Immature natural killer cell (primary cell): ENCODE measurements at regions not wholly inside any gene's neighbourhood (a gene's known extent, or its start where the extent isn't known, plus 50 kb on each side); places are given as distances from the start of the nearest gene placed in this dataset.

ENCODE experiments used
- DNase-seq, 3 donors: peaks; one replicate each; pipeline ENCODE4 v3.0.0; 2022; ENCODE audit warnings: mixed read lengths in 1 of 3
- H3K27ac Mint-ChIP-seq, 6 donors: one replicate each; pipeline ENCODE4 v1.8.0; 2020; ENCODE audit warnings: mixed read lengths in 6 of 6, mild to moderate bottlenecking in 5 of 6, inconsistent platforms in 4 of 6, moderate library complexity in 3 of 6
- H3K27me3 Mint-ChIP-seq, 3 donors: one replicate each; pipeline ENCODE4 v1.8.0; 2020 to 2021; ENCODE audit warnings: low read depth in 3 of 3, mild to moderate bottlenecking in 3 of 3, mixed read lengths in 3 of 3, moderate library complexity in 3 of 3, inconsistent platforms in 1 of 3
- H3K36me3 Mint-ChIP-seq, 3 donors: one replicate each; pipeline ENCODE4 v1.8.0; 2020; ENCODE audit warnings: mixed read lengths in 3 of 3, inconsistent platforms in 2 of 3, mild to moderate bottlenecking in 2 of 3
- H3K4me1 Mint-ChIP-seq, 2 donors: one replicate each; pipeline ENCODE4 v1.8.0; 2020; ENCODE audit warnings: inconsistent platforms in 2 of 2, mild to moderate bottlenecking in 2 of 2, mixed read lengths in 2 of 2, moderate library complexity in 1 of 2
- H3K4me3 Mint-ChIP-seq, 5 donors: one replicate each; pipeline ENCODE4 v1.8.0; 2020; ENCODE audit warnings: mild to moderate bottlenecking in 5 of 5, mixed read lengths in 5 of 5, inconsistent platforms in 3 of 5, moderate library complexity in 3 of 5
- H3K9me3 Mint-ChIP-seq, 6 donors: one replicate each; pipeline ENCODE4 v1.8.0; 2020; ENCODE audit warnings: mild to moderate bottlenecking in 6 of 6, mixed read lengths in 6 of 6, inconsistent platforms in 4 of 6, moderate library complexity in 3 of 6

- DNase-seq: no peak
- H3K4me1 Mint-ChIP-seq: no peaks in the 10 kb centered on the region
- H3K9me3 Mint-ChIP-seq: peaks cover 3 to 38% (median 8%) of the 10 kb centered on the region in 6 donors
- H3K36me3 Mint-ChIP-seq: no peaks in the 10 kb centered on the region
- H3K4me3 Mint-ChIP-seq: no peak overlapping the region
- no peak overlapping the region for H3K27ac Mint-ChIP-seq
- H3K27me3 Mint-ChIP-seq: no peaks in the 10 kb centered on the region
Observed at GRCh38 chr3:76652524-76652923, 387.4 kb upstream of the ROBO2 start.

GRCh38 chr3:76653640-76654251, 386.2 kb upstream of the ROBO2 start:
- H3K36me3 Mint-ChIP-seq: no peaks in the 10 kb centered on the region
- no peaks in the 10 kb centered on the region for H3K4me1 Mint-ChIP-seq
- no peak for DNase-seq
- H3K9me3 Mint-ChIP-seq: peaks cover 2 to 40% (median 7%) of the 10 kb centered on the region in 6 donors
- H3K4me3 Mint-ChIP-seq: no peak overlapping the region
- H3K27ac Mint-ChIP-seq: no peak overlapping the region
- H3K27me3 Mint-ChIP-seq: no peaks in the 10 kb centered on the region

- no peak overlapping the region for H3K27ac Mint-ChIP-seq
- no peaks in the 10 kb centered on the region for H3K27me3 Mint-ChIP-seq
- H3K4me1 Mint-ChIP-seq: no peaks in the 10 kb centered on the region
- H3K4me3 Mint-ChIP-seq: no peak overlapping the region
- peaks cover 0 to 38% (median 6%) of the 10 kb centered on the region in 6 donors for H3K9me3 Mint-ChIP-seq
- DNase-seq: no peak
- no peaks in the 10 kb centered on the region for H3K36me3 Mint-ChIP-seq
Observed at GRCh38 chr3:76656531-76657070, 383.3 kb upstream of the ROBO2 start.

- Mint-ChIP-seq H3K27me3 (peaks cover 0 to 2% (median 0%) of the 10 kb centered on the region in 3 donors), H3K27ac (no peak overlapping the region), H3K9me3 (peaks cover 2 to 43% (median 9%) of the 10 kb centered on the region in 6 donors), H3K36me3 (no peaks in the 10 kb centered on the region), H3K4me3 (no peak overlapping the region), H3K4me1 (no peaks in the 10 kb centered on the region)
- no peak for DNase-seq
Observed at GRCh38 chr3:76657909-76658308, 382.0 kb upstream of the ROBO2 start.

GRCh38 chr3:76661527-76662250, 378.2 kb upstream of the ROBO2 start:
- no peak overlapping the region for H3K4me3 Mint-ChIP-seq
- no peak overlapping the region for H3K27ac Mint-ChIP-seq
- no peaks in the 10 kb centered on the region for H3K36me3 Mint-ChIP-seq
- no peak for DNase-seq
- peaks cover 1 to 49% (median 10%) of the 10 kb centered on the region in 6 donors for H3K9me3 Mint-ChIP-seq
- peaks cover 0 to 2% (median 0%) of the 10 kb centered on the region in 3 donors for H3K27me3 Mint-ChIP-seq
- no peaks in the 10 kb centered on the region for H3K4me1 Mint-ChIP-seq

- no peaks in the 10 kb centered on the region for H3K36me3 Mint-ChIP-seq
- H3K9me3 Mint-ChIP-seq: peaks cover 1 to 53% (median 18%) of the 10 kb centered on the region in 6 donors
- DNase-seq: no peak
- no peaks in the 10 kb centered on the region for H3K4me1 Mint-ChIP-seq
- no peak overlapping the region for H3K27ac Mint-ChIP-seq
- H3K27me3 Mint-ChIP-seq: peaks cover 0 to 2% (median 0%) of the 10 kb centered on the region in 3 donors
- H3K4me3 Mint-ChIP-seq: no peak overlapping the region
Observed at GRCh38 chr3:76664816-76665215, 375.1 kb upstream of the ROBO2 start.

GRCh38 chr3:76668653-76669052, 371.2 kb upstream of the ROBO2 start:
- DNase-seq: no peak
- H3K9me3 Mint-ChIP-seq: peaks cover 6 to 45% (median 20%) of the 10 kb centered on the region in 6 donors
- H3K4me3 Mint-ChIP-seq: no peak overlapping the region
- H3K27ac Mint-ChIP-seq: no peak overlapping the region
- no peaks in the 10 kb centered on the region for H3K36me3 Mint-ChIP-seq
- no peaks in the 10 kb centered on the region for H3K27me3 Mint-ChIP-seq
- H3K4me1 Mint-ChIP-seq: no peaks in the 10 kb centered on the region

GRCh38 chr3:76669322-76669721, 370.6 kb upstream of the ROBO2 start:
- Mint-ChIP-seq H3K9me3 (peaks cover 6 to 39% (median 19%) of the 10 kb centered on the region in 6 donors), H3K27ac (no peak overlapping the region)
- no peak for DNase-seq

GRCh38 chr3:76673171-76673570, 366.7 kb upstream of the ROBO2 start:
- no peaks in the 10 kb centered on the region for H3K36me3 Mint-ChIP-seq
- H3K27me3 Mint-ChIP-seq: no peaks in the 10 kb centered on the region
- no peak overlapping the region for H3K4me3 Mint-ChIP-seq
- no peaks in the 10 kb centered on the region for H3K4me1 Mint-ChIP-seq
- H3K9me3 Mint-ChIP-seq: peaks cover 4 to 46% (median 27%) of the 10 kb centered on the region in 6 donors
- H3K27ac Mint-ChIP-seq: no peak overlapping the region
- no peak for DNase-seq

More at GRCh38 chr3:76669322-76669721, 370.6 kb upstream of the ROBO2 start:
- Mint-ChIP-seq H3K4me1 (no peaks in the 10 kb centered on the region), H3K27me3 (no peaks in the 10 kb centered on the region), H3K36me3 (no peaks in the 10 kb centered on the region), H3K4me3 (no peak overlapping the region)

GRCh38 chr3:76679541-76679940, 360.4 kb upstream of the ROBO2 start:
- Mint-ChIP-seq H3K36me3 (no peaks in the 10 kb centered on the region), H3K27ac (no peak overlapping the region), H3K9me3 (peaks cover 7 to 55% (median 23%) of the 10 kb centered on the region in 6 donors), H3K27me3 (no peaks in the 10 kb centered on the region), H3K4me1 (no peaks in the 10 kb centered on the region), H3K4me3 (no peak overlapping the region)
- DNase-seq: no peak

GRCh38 chr3:76683256-76683655, 356.6 kb upstream of the ROBO2 start:
- Mint-ChIP-seq H3K9me3 (peaks cover 10 to 54% (median 21%) of the 10 kb centered on the region in 6 donors), H3K4me3 (no peak overlapping the region), H3K36me3 (no peaks in the 10 kb centered on the region), H3K27ac (no peak overlapping the region), H3K4me1 (no peaks in the 10 kb centered on the region), H3K27me3 (no peaks in the 10 kb centered on the region)
- DNase-seq: no peak

GRCh38 chr3:76684946-76685345, 355.0 kb upstream of the ROBO2 start:
- Mint-ChIP-seq H3K4me1 (no peaks in the 10 kb centered on the region), H3K9me3 (peaks cover 13 to 53% (median 29%) of the 10 kb centered on the region in 6 donors), H3K27ac (no peak overlapping the region), H3K27me3 (no peaks in the 10 kb centered on the region), H3K36me3 (peaks cover 0 to 4% (median 0%) of the 10 kb centered on the region in 3 donors), H3K4me3 (no peak overlapping the region)
- DNase-seq: no peak

GRCh38 chr3:76685858-76686257, 354.0 kb upstream of the ROBO2 start:
- peaks cover 13 to 56% (median 28%) of the 10 kb centered on the region in 6 donors for H3K9me3 Mint-ChIP-seq
- H3K36me3 Mint-ChIP-seq: peaks cover 0 to 4% (median 0%) of the 10 kb centered on the region in 3 donors
- H3K27me3 Mint-ChIP-seq: no peaks in the 10 kb centered on the region

GRCh38 chr3:76687019-76687418, 352.9 kb upstream of the ROBO2 start:
- peaks cover 12 to 55% (median 25%) of the 10 kb centered on the region in 6 donors for H3K9me3 Mint-ChIP-seq
- no peak for DNase-seq
- H3K4me1 Mint-ChIP-seq: no peaks in the 10 kb centered on the region
- no peaks in the 10 kb centered on the region for H3K27me3 Mint-ChIP-seq
- peaks cover 0 to 4% (median 0%) of the 10 kb centered on the region in 3 donors for H3K36me3 Mint-ChIP-seq
- H3K4me3 Mint-ChIP-seq: no peak overlapping the region
- no peak overlapping the region for H3K27ac Mint-ChIP-seq

More at GRCh38 chr3:76685858-76686257, 354.0 kb upstream of the ROBO2 start:
- DNase-seq: no peak
- H3K4me1 Mint-ChIP-seq: no peaks in the 10 kb centered on the region
- no peak overlapping the region for H3K27ac Mint-ChIP-seq
- no peak overlapping the region for H3K4me3 Mint-ChIP-seq
